ENCODE measurements at regions not wholly inside any gene's neighbourhood (a gene's known extent, or its start where the extent isn't known, plus 50 kb on each side); places are given as distances from the start of the nearest gene placed in this dataset.

DNA sequence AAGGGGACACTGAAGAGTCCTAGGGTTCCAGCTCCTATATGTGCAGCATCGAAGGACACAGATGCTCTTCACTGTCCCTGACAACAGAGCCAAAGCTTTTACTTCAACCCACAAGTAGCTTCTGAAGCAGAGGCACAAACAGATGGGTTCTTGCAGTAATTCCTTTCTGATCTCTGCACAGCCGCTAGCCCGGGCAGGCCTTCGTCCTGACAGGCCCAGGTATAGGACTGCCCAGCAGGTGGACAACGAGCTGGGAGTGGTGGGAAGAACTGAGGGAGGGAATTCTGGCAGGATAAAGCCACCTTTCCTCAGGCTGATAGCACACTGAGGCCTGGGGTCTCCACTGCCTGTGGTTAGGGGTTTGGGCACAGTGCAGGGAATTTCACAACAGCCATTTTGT, 94.8 kb downstream of the RHOB start:
- H3K27me3 ChIP-seq (ENCODE audit: control insufficient read depth in 2 of 2, insufficient read depth in 2 of 2, low read length in 2 of 2) = no peaks in the 10 kb centered on the region
- TF ChIP-seq CTCF (IDR thresholded peaks at IDR 0.05) = no peak
- no peaks in the 10 kb centered on the region for H3K4me1 ChIP-seq (ENCODE audit: control insufficient read depth in 1 of 2, insufficient read depth in 2 of 2, low read length in 2 of 2)
- no peaks in the 10 kb centered on the region for H3K79me2 ChIP-seq (ENCODE audit: insufficient read depth, low read length)
- H3K36me3 ChIP-seq (replicated peaks in 1 of 2; ENCODE audit: control insufficient read depth in 1 of 2, insufficient read depth in 2 of 2, low read length in 2 of 2) = no peaks in the 10 kb centered on the region
- H4K20me1 ChIP-seq (ENCODE audit: insufficient read depth, low read length) = no peaks in the 10 kb centered on the region
- intact Hi-C loops (cut with micrococcal nuclease) = no loop called here
- peaks cover 0 to 9% (median 3%) of the 10 kb centered on the region in 7 donors for H3K9me3 Mint-ChIP-seq
- no peaks in the 10 kb centered on the region for H3K4me1 Mint-ChIP-seq
- no peaks in the 10 kb centered on the region for H3K36me3 Mint-ChIP-seq
- no peak overlapping the region for H3K27ac ChIP-seq (ENCODE audit: low read depth in 1 of 2, low read length in 2 of 2)
- H3K4me3 Mint-ChIP-seq = no peak overlapping the region
- H3K27me3 Mint-ChIP-seq (ENCODE audit: low read depth in 3 of 3) = peaks cover 2 to 4% (median 3%) of the 10 kb centered on the region in 3 donors
- H3K27ac Mint-ChIP-seq = no peak overlapping the region
- H3K4me3 ChIP-seq (replicated peaks in 1 of 3; ENCODE audit: low read depth in 2 of 3, low read length in 3 of 3) = no peak overlapping the region
- 85% methylated on average over 5 of the region's 5 CpGs for WGBS (ENCODE audit: insufficient coverage)
- no peak overlapping the region for H3K4me2 ChIP-seq (replicated peaks; ENCODE audit: extremely low read depth, low read length, poor library complexity, severe bottlenecking)
- DNase-seq = no peak
- no peak overlapping the region for H3K9ac ChIP-seq (ENCODE audit: insufficient read depth, low read length, poor library complexity, severe bottlenecking)
- peaks cover 0 to 4% of the 10 kb centered on the region in 2 donors for H3K9me3 ChIP-seq (replicated peaks in 1 of 2; ENCODE audit: control insufficient read depth in 1 of 2, insufficient read depth in 1 of 2, low read length in 2 of 2)
- H2AFZ ChIP-seq (ENCODE audit: insufficient read depth, low read depth, low read length, poor library complexity, severe bottlenecking) = no peak overlapping the region

DNA sequence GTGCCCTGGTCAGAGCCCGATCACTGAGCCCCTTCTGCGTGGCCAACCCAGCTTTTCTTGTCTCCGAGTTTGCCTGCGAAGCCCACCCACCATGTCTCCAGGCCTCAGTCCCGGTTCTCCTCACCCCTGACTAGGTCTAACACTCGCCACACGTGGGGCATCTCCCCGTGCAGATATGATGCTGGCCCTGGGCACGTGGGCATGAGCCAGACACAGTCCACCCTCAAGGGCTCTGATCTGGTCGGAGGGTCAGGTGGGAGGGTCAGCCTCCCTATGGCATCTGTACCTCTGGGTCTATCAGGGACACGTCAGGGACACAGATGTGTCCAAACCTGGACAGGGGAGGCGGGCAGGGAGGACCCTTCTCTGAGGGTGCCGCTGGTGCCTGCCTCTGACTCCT, 95.4 kb downstream of the RHOB start:
- no peak overlapping the region for H3K9ac ChIP-seq (ENCODE audit: insufficient read depth, low read length, poor library complexity, severe bottlenecking)
- no peak overlapping the region for H2AFZ ChIP-seq (ENCODE audit: insufficient read depth, low read depth, low read length, poor library complexity, severe bottlenecking)
- no peak overlapping the region for H3K4me3 Mint-ChIP-seq
- H3K9me3 Mint-ChIP-seq = peaks cover 0 to 10% (median 3%) of the 10 kb centered on the region in 7 donors
- H3K27me3 Mint-ChIP-seq (ENCODE audit: low read depth in 3 of 3) = peaks cover 3 to 4% (median 4%) of the 10 kb centered on the region in 3 donors
- no peak overlapping the region for H3K27ac ChIP-seq (ENCODE audit: low read depth in 1 of 2, low read length in 2 of 2)
- no peaks in the 10 kb centered on the region for H3K36me3 Mint-ChIP-seq
- WGBS (ENCODE audit: insufficient coverage) = 91% methylated on average over 12 of the region's 13 CpGs
- intact Hi-C loops (cut with micrococcal nuclease) = no loop called here
- H4K20me1 ChIP-seq (ENCODE audit: insufficient read depth, low read length) = no peaks in the 10 kb centered on the region
- H3K36me3 ChIP-seq (replicated peaks in 1 of 2; ENCODE audit: control insufficient read depth in 1 of 2, insufficient read depth in 2 of 2, low read length in 2 of 2) = no peaks in the 10 kb centered on the region
- TF ChIP-seq CTCF (IDR thresholded peaks at IDR 0.05) = no peak
- H3K27ac Mint-ChIP-seq = no peak overlapping the region
- no peaks in the 10 kb centered on the region for H3K27me3 ChIP-seq (ENCODE audit: control insufficient read depth in 2 of 2, insufficient read depth in 2 of 2, low read length in 2 of 2)
- H3K9me3 ChIP-seq (replicated peaks in 1 of 2; ENCODE audit: control insufficient read depth in 1 of 2, insufficient read depth in 1 of 2, low read length in 2 of 2) = peaks cover 0 to 4% of the 10 kb centered on the region in 2 donors
- H3K4me1 ChIP-seq (ENCODE audit: control insufficient read depth in 1 of 2, insufficient read depth in 2 of 2, low read length in 2 of 2) = no peaks in the 10 kb centered on the region
- no peaks in the 10 kb centered on the region for H3K79me2 ChIP-seq (ENCODE audit: insufficient read depth, low read length)
- H3K4me3 ChIP-seq (replicated peaks in 1 of 3; ENCODE audit: low read depth in 2 of 3, low read length in 3 of 3) = no peak overlapping the region
- no peak overlapping the region for H3K4me2 ChIP-seq (replicated peaks; ENCODE audit: extremely low read depth, low read length, poor library complexity, severe bottlenecking)
- no peak for DNase-seq
- H3K4me1 Mint-ChIP-seq = no peaks in the 10 kb centered on the region
